ENCODE measurements at regions not wholly inside any gene's neighbourhood (a gene's known extent, or its start where the extent isn't known, plus 50 kb on each side); places are given as distances from the start of the nearest gene placed in this dataset.

DNA sequence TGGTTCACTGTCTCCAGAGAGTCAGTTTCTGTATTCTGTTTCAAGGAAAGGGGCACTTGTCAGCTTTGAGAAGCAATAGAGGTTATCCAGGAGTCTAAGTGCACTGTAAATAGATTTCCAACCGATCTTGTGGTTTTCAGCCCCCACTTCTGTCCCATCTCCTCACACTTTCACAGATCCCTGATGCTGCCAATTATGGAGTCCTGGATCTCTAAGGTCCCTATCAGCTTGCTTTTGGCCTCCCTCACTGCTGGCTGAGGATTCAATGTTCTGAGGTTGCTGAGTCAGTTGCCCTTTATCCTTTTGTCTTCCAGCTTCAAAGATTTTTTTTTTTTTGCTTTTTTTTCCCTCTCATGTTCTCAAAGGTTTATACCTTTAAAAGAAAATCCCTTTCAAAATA is 98.4 kb downstream of the DIRAS3 start:
- Mint-ChIP-seq H3K27me3 (ENCODE audit: low read depth) (no peaks in the 10 kb centered on the region), H3K36me3 (ENCODE audit: low read depth) (no peaks in the 10 kb centered on the region), H3K4me1 (ENCODE audit: low read depth) (no peaks in the 10 kb centered on the region), H3K4me3 (ENCODE audit: unreplicated experiment) (no peak overlapping the region), H3K9me3 (ENCODE audit: low read depth) (no peaks in the 10 kb centered on the region), H3K27ac (ENCODE audit: unreplicated experiment) (no peak overlapping the region)
- no peak for DNase-seq (ENCODE audit: low spot score)
- no peak for TF ChIP-seq CTCF (IDR thresholded peaks at IDR 0.05)

- no peak for DNase-seq (ENCODE audit: low spot score)
- H3K36me3 Mint-ChIP-seq (ENCODE audit: low read depth): no peaks in the 10 kb centered on the region
- TF ChIP-seq CTCF (IDR thresholded peaks at IDR 0.05): no peak
- H3K4me3 Mint-ChIP-seq (ENCODE audit: unreplicated experiment): no peak overlapping the region
- no peaks in the 10 kb centered on the region for H3K4me1 Mint-ChIP-seq (ENCODE audit: low read depth)
- no peaks in the 10 kb centered on the region for H3K9me3 Mint-ChIP-seq (ENCODE audit: low read depth)
- H3K27me3 Mint-ChIP-seq (ENCODE audit: low read depth): no peaks in the 10 kb centered on the region
- no peak overlapping the region for H3K27ac Mint-ChIP-seq (ENCODE audit: unreplicated experiment)
These were observed 99.4 kb downstream of the DIRAS3 start for GRCh38 chr1:67951014-67951413.

- no peaks in the 10 kb centered on the region for H3K36me3 Mint-ChIP-seq (ENCODE audit: low read depth)
- DNase-seq (ENCODE audit: low spot score): no peak
- no peaks in the 10 kb centered on the region for H3K9me3 Mint-ChIP-seq (ENCODE audit: low read depth)
- H3K27me3 Mint-ChIP-seq (ENCODE audit: low read depth): no peaks in the 10 kb centered on the region
- H3K4me1 Mint-ChIP-seq (ENCODE audit: low read depth): peaks cover 4% of the 10 kb centered on the region
- no peak overlapping the region for H3K27ac Mint-ChIP-seq (ENCODE audit: unreplicated experiment)
- no peak for TF ChIP-seq CTCF (IDR thresholded peaks at IDR 0.05)
- no peak overlapping the region for H3K4me3 Mint-ChIP-seq (ENCODE audit: unreplicated experiment)
These were observed 102.0 kb downstream of the DIRAS3 start for GRCh38 chr1:67948151-67949080.

- Mint-ChIP-seq H3K4me1 (ENCODE audit: low read depth) (peaks cover 4% of the 10 kb centered on the region), H3K36me3 (ENCODE audit: low read depth) (no peaks in the 10 kb centered on the region), H3K27ac (ENCODE audit: unreplicated experiment) (no peak overlapping the region), H3K9me3 (ENCODE audit: low read depth) (no peaks in the 10 kb centered on the region), H3K27me3 (ENCODE audit: low read depth) (no peaks in the 10 kb centered on the region), H3K4me3 (ENCODE audit: unreplicated experiment) (no peak overlapping the region)
- TF ChIP-seq CTCF (IDR thresholded peaks at IDR 0.05): no peak
- no peak for DNase-seq (ENCODE audit: low spot score)
These were observed 103.3 kb downstream of the DIRAS3 start for GRCh38 chr1:67947114-67947513.

DNA sequence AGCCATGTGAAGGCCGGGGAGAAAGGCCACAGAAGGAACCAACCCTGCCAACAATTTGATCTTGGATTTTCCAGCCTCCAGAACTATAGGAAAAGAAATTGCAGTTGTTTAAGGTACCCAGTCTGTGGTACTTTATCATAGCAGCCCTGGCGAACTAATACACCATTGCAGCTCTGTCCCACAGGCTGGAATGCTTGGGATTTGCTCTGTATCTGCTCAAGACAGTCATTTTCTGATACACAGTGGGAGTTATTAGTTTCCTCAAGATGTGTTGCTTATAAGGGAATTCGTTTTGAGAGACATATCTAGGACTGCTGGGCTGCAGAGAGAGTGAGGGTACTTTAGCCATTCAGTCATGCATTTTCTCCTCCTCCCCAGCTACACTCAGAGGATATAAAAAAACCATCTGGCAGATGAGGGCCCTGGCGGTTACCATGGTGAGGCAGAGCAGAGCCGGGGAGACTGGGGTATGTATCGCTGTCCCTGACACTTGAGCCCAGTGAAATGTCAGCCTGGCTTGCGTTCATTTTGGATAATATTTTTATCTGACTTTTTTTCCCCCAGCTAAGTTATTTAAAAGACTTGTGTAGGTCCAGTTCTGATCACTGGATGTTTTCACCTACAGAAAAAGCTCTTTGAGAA is 104.6 kb downstream of the DIRAS3 start:
- no peak for DNase-seq (ENCODE audit: low spot score)
- no peaks in the 10 kb centered on the region for H3K36me3 Mint-ChIP-seq (ENCODE audit: low read depth)
- TF ChIP-seq CTCF (IDR thresholded peaks at IDR 0.05): no peak
- peaks cover 4% of the 10 kb centered on the region for H3K4me1 Mint-ChIP-seq (ENCODE audit: low read depth)
- H3K4me3 Mint-ChIP-seq (ENCODE audit: unreplicated experiment): no peak overlapping the region
- H3K9me3 Mint-ChIP-seq (ENCODE audit: low read depth): no peaks in the 10 kb centered on the region
- H3K27me3 Mint-ChIP-seq (ENCODE audit: low read depth): no peaks in the 10 kb centered on the region
- no peak overlapping the region for H3K27ac Mint-ChIP-seq (ENCODE audit: unreplicated experiment)

All from chondrocyte (in vitro differentiated cells).